Cerebellar cortex (tissue), 1 donor: ENCODE measurements at regions not wholly inside any gene's neighbourhood (a gene's known extent, or its start where the extent isn't known, plus 50 kb on each side); places are given as distances from the start of the nearest gene placed in this dataset.
A peak's percentile ranks its signal among the peaks of the same experiment; 100 is the strongest.

Experiments used
- DNase-seq: peaks from one replicate; pipeline ENCODE4 v3.0.0-alpha.2; 2015; ENCODE audit warnings: low spot score

GRCh38 chr16:87183647-87184046, 133.5 kb downstream of the C16orf95 start:
- DNase-seq = no peak

GRCh38 chr16:87185308-87185707, 131.9 kb downstream of the C16orf95 start:
- DNase-seq = no peak

GRCh38 chr16:87185983-87186382, 131.2 kb downstream of the C16orf95 start:
- no peak for DNase-seq

- DNase-seq = peak; percentile 22
Observed at GRCh38 chr16:87186446-87186845, 130.7 kb downstream of the C16orf95 start.

- no peak for DNase-seq
Observed at GRCh38 chr16:87186876-87187533, 130.2 kb downstream of the C16orf95 start.

GRCh38 chr16:87188104-87188503, 129.1 kb downstream of the C16orf95 start:
- DNase-seq = no peak

GRCh38 chr16:87189426-87189825, 127.8 kb downstream of the C16orf95 start:
- DNase-seq = no peak

GRCh38 chr16:87190288-87191230, 126.6 kb downstream of the C16orf95 start:
- DNase-seq = no peak

GRCh38 chr16:87192452-87193073, 124.6 kb downstream of the C16orf95 start:
- no peak for DNase-seq

- DNase-seq = no peak
Observed at GRCh38 chr16:87194172-87194571, 123.0 kb downstream of the C16orf95 start.

- no peak for DNase-seq
Observed at GRCh38 chr16:87195161-87195560, 122.0 kb downstream of the C16orf95 start.

GRCh38 chr16:87196231-87196630, 121.0 kb downstream of the C16orf95 start:
- DNase-seq = peak; percentile 17

GRCh38 chr16:87196661-87197060, 120.5 kb downstream of the C16orf95 start:
- DNase-seq = no peak

GRCh38 chr16:87198328-87198832, 118.8 kb downstream of the C16orf95 start:
- DNase-seq = no peak

GRCh38 chr16:87198881-87199280, 118.3 kb downstream of the C16orf95 start:
- no peak for DNase-seq

GRCh38 chr16:87199379-87199778, 117.8 kb downstream of the C16orf95 start:
- DNase-seq = no peak

- DNase-seq = no peak
Observed at GRCh38 chr16:87199901-87200300, 117.3 kb downstream of the C16orf95 start.

- no peak for DNase-seq
Observed at GRCh38 chr16:87200637-87201036, 116.6 kb downstream of the C16orf95 start.

- no peak for DNase-seq
Observed at GRCh38 chr16:87201052-87201451, 116.1 kb downstream of the C16orf95 start.

GRCh38 chr16:87201790-87202189, 115.4 kb downstream of the C16orf95 start:
- no peak for DNase-seq

- no peak for DNase-seq
Observed at GRCh38 chr16:87202346-87202745, 114.8 kb downstream of the C16orf95 start.

- DNase-seq = peak; percentile 75
Observed at GRCh38 chr16:87203060-87203656, 114.0 kb downstream of the C16orf95 start.
